ENCODE measurements at regions not wholly inside any gene's neighbourhood (a gene's known extent, or its start where the extent isn't known, plus 50 kb on each side); places are given as distances from the start of the nearest gene placed in this dataset.

DNA sequence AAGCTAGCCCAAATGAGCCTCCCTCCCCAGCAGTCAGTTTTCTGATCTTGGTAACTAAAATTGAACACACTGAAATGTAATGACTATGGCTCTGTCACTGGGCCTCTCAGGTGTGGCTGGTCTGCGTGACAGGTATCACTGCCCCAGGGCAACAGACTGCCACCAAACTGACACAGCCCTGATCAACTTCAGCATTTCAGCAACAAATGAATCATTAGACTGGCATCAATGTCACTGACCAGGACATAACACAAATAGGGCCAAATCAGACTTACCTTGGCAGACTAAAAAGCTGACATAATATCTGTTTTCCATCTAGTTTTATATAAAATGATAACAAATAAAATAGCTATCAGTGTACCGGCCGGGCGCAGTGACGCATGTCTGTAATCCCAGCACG is 290.8 kb upstream of the CHAC2 start:
- Histone ChIP-seq H3K9ac (ENCODE audit: control insufficient read depth, insufficient read depth, low read length) (no peak overlapping the region), H3K36me3 (ENCODE audit: control insufficient read depth in 2 of 2, insufficient read depth in 2 of 2, low read length in 1 of 2) (no peaks in the 10 kb centered on the region), H4K20me1 (ENCODE audit: control insufficient read depth, insufficient read depth) (no peaks in the 10 kb centered on the region), H3K4me1 (ENCODE audit: control insufficient read depth, insufficient read depth, low read length) (no peaks in the 10 kb centered on the region), H3K9me3 (replicated peaks; ENCODE audit: control insufficient read depth, insufficient read depth, low read length) (no peaks in the 10 kb centered on the region), H3K27ac (ENCODE audit: control insufficient read depth, insufficient read depth) (no peak overlapping the region), H2AFZ (ENCODE audit: control insufficient read depth, low read depth, low read length) (no peak overlapping the region), H3K4me2 (ENCODE audit: control insufficient read depth, insufficient read depth) (no peak overlapping the region), H3K27me3 (replicated peaks in 1 of 2; ENCODE audit: control insufficient read depth in 2 of 2, insufficient read depth in 2 of 2, low read length in 1 of 2) (no peaks in the 10 kb centered on the region), H3K79me2 (ENCODE audit: control insufficient read depth, insufficient read depth, low read length) (no peaks in the 10 kb centered on the region), H3K4me3 (no peak overlapping the region)
- WGBS (ENCODE audit: insufficient coverage, insufficient replicate concordance, low lambda C conversion rate, missing lambda C conversion rate): 64% methylated on average over 6 of the region's 6 CpGs
- FAIRE-seq: no peak
- no peak for ATAC-seq
- in situ Hi-C loops (cut with MboI): no loop called here
- ChIA-PET POLR2A (no interaction called here), CTCF (no interaction called here), SMC1A (ENCODE audit: uncharacterized antibody, unreplicated experiment) (no interaction called here), RAD21 (ENCODE audit: unreplicated experiment) (interaction anchor here (1.1 kb wide), 1 partner anchor 8 kb away, joined by 3 read pairs; no protein-coding TSS in a partner anchor)
- DNase-seq (ENCODE audit: low read depth, low spot score): no peak
- no TSS peak for BruUV-seq (replicated peaks)
- intact Hi-C loops (cut with micrococcal nuclease; ENCODE audit: unreplicated experiment): no loop called here
- TF ChIP-seq RELA (IDR thresholded peaks at IDR 0.05; ENCODE audit: borderline replicate concordance, partially characterized antibody) (no peak), ETV6 (conservative IDR thresholded peaks at IDR 0.05 in 1 of 2, IDR thresholded peaks at IDR 0.05 in 1 of 2; ENCODE audit: borderline replicate concordance in 1 of 2, low read depth in 1 of 2) (no peak), EZH2 (IDR thresholded peaks at IDR 0.05; ENCODE audit: borderline replicate concordance, control insufficient read depth, low read depth, low read length) (no peak), NKRF (conservative IDR thresholded peaks at IDR 0.05) (no peak), BHLHE40 (IDR thresholded peaks at IDR 0.05; ENCODE audit: borderline replicate concordance in 1 of 2, low read depth in 2 of 2, low read length in 1 of 2) (no peak), PML (IDR thresholded peaks at IDR 0.05; ENCODE audit: low read length) (no peak), JUND (IDR thresholded peaks at IDR 0.05; ENCODE audit: low read depth, low read length) (no peak), SUPT20H (IDR thresholded peaks at IDR 0.05; ENCODE audit: borderline replicate concordance, control insufficient read depth, low read depth, low read length) (no peak), NRF1 (conservative IDR thresholded peaks at IDR 0.05; ENCODE audit: low read depth, low read length) (no peak), YY1 (IDR thresholded peaks at IDR 0.05; ENCODE audit: low read depth, low read length) (no peak), RBBP5 (conservative IDR thresholded peaks at IDR 0.05) (no peak)
- TF ChIP-seq, protein P1, sequence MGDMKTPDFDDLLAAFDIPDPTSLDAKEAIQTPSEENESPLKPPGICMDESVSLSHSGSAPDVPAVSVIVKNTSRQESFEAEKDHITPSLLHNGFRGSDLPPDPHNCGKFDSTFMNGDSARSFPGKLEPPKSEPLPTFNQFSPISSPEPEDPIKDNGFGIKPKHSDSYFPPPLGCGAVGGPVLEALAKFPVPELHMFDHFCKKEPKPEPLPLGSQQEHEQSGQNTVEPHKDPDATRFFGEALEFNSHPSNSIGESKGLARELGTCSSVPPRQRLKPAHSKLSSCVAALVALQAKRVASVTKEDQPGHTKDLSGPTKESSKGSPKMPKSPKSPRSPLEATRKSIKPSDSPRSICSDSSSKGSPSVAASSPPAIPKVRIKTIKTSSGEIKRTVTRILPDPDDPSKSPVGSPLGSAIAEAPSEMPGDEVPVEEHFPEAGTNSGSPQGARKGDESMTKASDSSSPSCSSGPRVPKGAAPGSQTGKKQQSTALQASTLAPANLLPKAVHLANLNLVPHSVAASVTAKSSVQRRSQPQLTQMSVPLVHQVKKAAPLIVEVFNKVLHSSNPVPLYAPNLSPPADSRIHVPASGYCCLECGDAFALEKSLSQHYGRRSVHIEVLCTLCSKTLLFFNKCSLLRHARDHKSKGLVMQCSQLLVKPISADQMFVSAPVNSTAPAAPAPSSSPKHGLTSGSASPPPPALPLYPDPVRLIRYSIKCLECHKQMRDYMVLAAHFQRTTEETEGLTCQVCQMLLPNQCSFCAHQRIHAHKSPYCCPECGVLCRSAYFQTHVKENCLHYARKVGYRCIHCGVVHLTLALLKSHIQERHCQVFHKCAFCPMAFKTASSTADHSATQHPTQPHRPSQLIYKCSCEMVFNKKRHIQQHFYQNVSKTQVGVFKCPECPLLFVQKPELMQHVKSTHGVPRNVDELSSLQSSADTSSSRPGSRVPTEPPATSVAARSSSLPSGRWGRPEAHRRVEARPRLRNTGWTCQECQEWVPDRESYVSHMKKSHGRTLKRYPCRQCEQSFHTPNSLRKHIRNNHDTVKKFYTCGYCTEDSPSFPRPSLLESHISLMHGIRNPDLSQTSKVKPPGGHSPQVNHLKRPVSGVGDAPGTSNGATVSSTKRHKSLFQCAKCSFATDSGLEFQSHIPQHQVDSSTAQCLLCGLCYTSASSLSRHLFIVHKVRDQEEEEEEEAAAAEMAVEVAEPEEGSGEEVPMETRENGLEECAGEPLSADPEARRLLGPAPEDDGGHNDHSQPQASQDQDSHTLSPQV (IDR thresholded peaks at IDR 0.05): no peak
- TF ChIP-seq, protein P2, sequence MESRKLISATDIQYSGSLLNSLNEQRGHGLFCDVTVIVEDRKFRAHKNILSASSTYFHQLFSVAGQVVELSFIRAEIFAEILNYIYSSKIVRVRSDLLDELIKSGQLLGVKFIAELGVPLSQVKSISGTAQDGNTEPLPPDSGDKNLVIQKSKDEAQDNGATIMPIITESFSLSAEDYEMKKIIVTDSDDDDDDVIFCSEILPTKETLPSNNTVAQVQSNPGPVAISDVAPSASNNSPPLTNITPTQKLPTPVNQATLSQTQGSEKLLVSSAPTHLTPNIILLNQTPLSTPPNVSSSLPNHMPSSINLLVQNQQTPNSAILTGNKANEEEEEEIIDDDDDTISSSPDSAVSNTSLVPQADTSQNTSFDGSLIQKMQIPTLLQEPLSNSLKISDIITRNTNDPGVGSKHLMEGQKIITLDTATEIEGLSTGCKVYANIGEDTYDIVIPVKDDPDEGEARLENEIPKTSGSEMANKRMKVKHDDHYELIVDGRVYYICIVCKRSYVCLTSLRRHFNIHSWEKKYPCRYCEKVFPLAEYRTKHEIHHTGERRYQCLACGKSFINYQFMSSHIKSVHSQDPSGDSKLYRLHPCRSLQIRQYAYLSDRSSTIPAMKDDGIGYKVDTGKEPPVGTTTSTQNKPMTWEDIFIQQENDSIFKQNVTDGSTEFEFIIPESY (IDR thresholded peaks at IDR 0.05): no peak
